Right lobe of liver (tissue), 6 donors: ENCODE measurements at regions not wholly inside any gene's neighbourhood (a gene's known extent, or its start where the extent isn't known, plus 50 kb on each side); places are given as distances from the start of the nearest gene placed in this dataset.

Source experiments
- ATAC-seq, 4 donors: fragments of 200-7000 bp; cut with Tn5 transposase; one replicate each; pipeline ENCODE4 v1.9.1; 2020; ENCODE audit warnings: mild to moderate bottlenecking in 4 of 4, moderate library complexity in 4 of 4
- DNase-seq, 3 donors: peaks; one replicate each; pipeline ENCODE4 v3.0.0-alpha.2; 2020
- H3K27ac ChIP-seq, 3 donors: fragments of 200-600 bp; one replicate each; pipeline ENCODE4 v1.8.0; 2022
- H3K27me3 ChIP-seq, 2 donors: fragments of 200-600 bp; one replicate each; pipeline ENCODE4 v1.8.0; 2022
- H3K36me3 ChIP-seq, 4 donors: fragments of 200-600 bp; sonication (generic) in 1 of 4; one replicate each; pipeline versions ENCODE4 v1.5.1 to v1.8.0; 2017 to 2022; ENCODE audit warnings: control low read depth in 1 of 4
- H3K4me1 ChIP-seq, 4 donors: fragments of 200-600 bp; sonication (generic) in 1 of 4; one replicate each; pipeline versions ENCODE4 v1.5.1 to v1.8.0; 2017 to 2022; ENCODE audit warnings: control low read depth in 1 of 4
- H3K4me3 ChIP-seq, 3 donors: fragments of 200-600 bp; one replicate each; pipeline ENCODE4 v1.8.0; 2022
- H3K9me3 ChIP-seq, 4 donors: fragments of 200-600 bp; sonication (generic) in 1 of 4; one replicate each; pipeline versions ENCODE4 v1.5.1 to v1.8.0; 2017 to 2022; ENCODE audit warnings: control low read depth in 1 of 4
- CTCF ChIP-seq, 4 donors: fragments of 200-600 bp in 3 of 4; fragments of 450-650 bp in 1 of 4; IDR thresholded peaks; one replicate each; pipeline versions ENCODE4 v1.5.1 to v1.8.0; 2016 to 2022; ENCODE audit warnings: antibody characterized with exemption in 4 of 4, mild to moderate bottlenecking in 2 of 4
- POLR2A ChIP-seq: fragments of 450-650 bp; IDR thresholded peaks from one replicate; pipeline ENCODE4 v1.6.1; 2017; ENCODE audit warnings: antibody characterized with exemption, mild to moderate bottlenecking
- WGBS: methylation state at CpG from one replicate; pipeline ENCODE4 v1.1.6; 2018; ENCODE audit warnings: low coverage, low lambda C conversion rate; ENCODE audit not compliant: insufficient coverage; ENCODE audit errors: missing lambda C conversion rate; 5-methylcytosine and 5-hydroxymethylcytosine counted together
- intact Hi-C, 2 donors: fragments of 100-400 bp; cut with DNase I; formaldehyde crosslinking; loops; one replicate each; pipeline versions ENCODE4 v1.11.2 to v1.14.1; 2022
- donor health status: DM: no; HTN: yes; CAD: no.
- donor health status: DM: no; HTN: no; CAD: no.
- donor health status: DM: no; HTN: no; CAD: no.
- donor health status: DM: no; HTN: yes; CAD: no.
- donor health status: DM: no; HTN: yes; CAD: no.

GRCh38 chr18:5601188-5601624, 57.4 kb upstream of the EPB41L3 start:
- no peak overlapping the region for H3K27ac ChIP-seq
- TF ChIP-seq POLR2A, result no peak
- no peak for TF ChIP-seq CTCF (IDR thresholded peaks at IDR 0.05)
- H3K27me3 ChIP-seq, result no peaks in the 10 kb centered on the region
- H3K4me3 ChIP-seq, result no peak overlapping the region
- DNase-seq, result no peak
- peak; percentile 47 to 86 (median 64) for ATAC-seq
- WGBS, result 28% methylated on average over 2 of the region's 2 CpGs
- intact Hi-C loops, result no loop called here
- no peaks in the 10 kb centered on the region for H3K9me3 ChIP-seq
- H3K36me3 ChIP-seq, result no peaks in the 10 kb centered on the region
- no peaks in the 10 kb centered on the region for H3K4me1 ChIP-seq

DNA sequence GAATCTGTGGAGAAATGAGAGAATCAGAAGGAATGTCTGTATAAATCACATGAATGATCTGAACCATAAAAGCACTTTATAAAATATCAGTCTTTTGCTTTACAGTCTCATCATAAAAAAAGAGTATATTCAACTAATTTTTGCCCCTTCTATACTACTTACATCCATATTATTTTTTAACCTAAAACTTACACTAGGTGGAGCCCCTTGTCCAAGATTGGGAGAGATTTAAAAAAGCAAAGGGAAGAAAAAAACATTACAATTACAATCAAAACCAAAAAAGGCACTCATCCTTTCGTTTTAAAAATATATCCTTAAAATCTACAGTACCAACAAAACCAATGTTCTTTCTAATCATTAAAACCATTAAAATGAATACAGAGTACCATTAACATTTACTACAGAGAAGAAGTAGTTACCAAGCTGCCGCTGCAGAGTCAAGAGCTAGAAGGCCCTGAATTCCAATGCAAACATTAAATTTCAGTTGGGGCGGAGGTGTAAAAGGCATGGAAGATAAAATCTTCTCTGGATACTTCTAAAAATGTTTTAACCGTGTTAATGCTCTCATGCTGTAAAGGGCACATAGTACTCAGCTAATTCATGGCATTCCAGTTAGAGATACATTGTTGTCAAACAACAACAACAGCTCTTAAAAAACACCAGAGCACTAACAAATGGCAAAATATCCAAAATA, 56.7 kb upstream of the EPB41L3 start:
- TF ChIP-seq POLR2A (no peak), CTCF (IDR thresholded peaks at IDR 0.05) (peak; percentile 26 to 39 (median 33))
- Histone ChIP-seq H3K27ac (no peak overlapping the region), H3K4me3 (no peak overlapping the region), H3K9me3 (no peaks in the 10 kb centered on the region), H3K27me3 (no peaks in the 10 kb centered on the region), H3K4me1 (no peaks in the 10 kb centered on the region), H3K36me3 (no peaks in the 10 kb centered on the region)
- ATAC-seq (no peak), DNase-seq (no peak)
- WGBS, result 59% methylated on average over 4 of the region's 4 CpGs
- intact Hi-C loops, result no loop called here

GRCh38 chr18:5596585-5596984, 52.8 kb upstream of the EPB41L3 start:
- intact Hi-C loops, result no loop called here
- Histone ChIP-seq H3K27me3 (no peaks in the 10 kb centered on the region), H3K27ac (no peak overlapping the region), H3K9me3 (no peaks in the 10 kb centered on the region), H3K4me3 (no peak overlapping the region), H3K4me1 (no peaks in the 10 kb centered on the region), H3K36me3 (no peaks in the 10 kb centered on the region)
- ATAC-seq, result no peak
- 72% methylated on average over 2 of the region's 2 CpGs for WGBS
- no peak for TF ChIP-seq CTCF (IDR thresholded peaks at IDR 0.05)
- no peak for TF ChIP-seq POLR2A
- no peak for DNase-seq
